NCI-H2107 treated with DMSO at 0.1 percent for 48 hours (cell line): ENCODE measurements at regions not wholly inside any gene's neighbourhood (a gene's known extent, or its start where the extent isn't known, plus 50 kb on each side); places are given as distances from the start of the nearest gene placed in this dataset.

ENCODE experiments used
- DNase-seq: peaks from one replicate; lab custom pipeline; 2025; ENCODE audit not compliant: unreplicated experiment; lab: John Stamatoyannopoulos, UW

GRCh38 chr1:82921759-82922158 is 1077.2 kb downstream of the TTLL7 start:
- DNase-seq: no peak

DNA sequence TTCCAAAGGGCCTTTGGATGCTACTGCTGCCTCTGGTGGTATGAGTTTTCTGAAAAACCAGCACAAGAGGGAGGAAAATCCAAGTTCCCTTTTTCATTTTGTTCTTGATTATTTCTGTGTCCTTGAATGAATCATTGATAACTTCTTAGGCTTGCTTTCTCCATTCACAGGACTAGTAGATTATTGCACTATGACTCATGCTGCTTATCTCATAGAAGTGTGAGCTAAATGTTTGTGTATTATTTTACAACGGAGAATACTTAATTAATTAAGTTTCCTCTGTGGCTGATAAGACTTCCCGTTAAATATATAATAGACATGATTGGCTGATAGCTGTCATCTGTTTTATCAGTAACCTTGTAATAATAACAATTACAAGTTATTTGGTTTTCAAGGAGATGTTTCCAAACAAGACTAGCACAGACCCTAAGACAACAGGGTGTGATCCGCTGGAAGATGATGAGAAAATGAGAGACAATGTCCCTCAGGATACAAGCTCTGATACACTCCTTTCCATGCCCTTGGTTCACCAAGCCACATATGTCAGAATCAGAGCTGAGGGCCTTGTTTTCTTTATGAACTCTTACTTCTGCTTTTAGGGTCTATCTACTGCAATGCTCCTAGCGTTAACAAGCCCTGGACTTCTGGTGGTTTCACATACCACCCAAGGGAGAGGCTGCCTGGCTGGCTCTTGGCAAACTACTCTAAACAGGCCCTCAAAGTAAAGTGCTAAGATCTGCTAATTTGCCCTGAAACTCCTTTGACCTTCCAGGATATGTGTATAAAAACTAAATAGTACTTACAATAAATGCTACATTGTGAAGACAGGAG is 1078.3 kb downstream of the TTLL7 start:
- no peak for DNase-seq

DNA sequence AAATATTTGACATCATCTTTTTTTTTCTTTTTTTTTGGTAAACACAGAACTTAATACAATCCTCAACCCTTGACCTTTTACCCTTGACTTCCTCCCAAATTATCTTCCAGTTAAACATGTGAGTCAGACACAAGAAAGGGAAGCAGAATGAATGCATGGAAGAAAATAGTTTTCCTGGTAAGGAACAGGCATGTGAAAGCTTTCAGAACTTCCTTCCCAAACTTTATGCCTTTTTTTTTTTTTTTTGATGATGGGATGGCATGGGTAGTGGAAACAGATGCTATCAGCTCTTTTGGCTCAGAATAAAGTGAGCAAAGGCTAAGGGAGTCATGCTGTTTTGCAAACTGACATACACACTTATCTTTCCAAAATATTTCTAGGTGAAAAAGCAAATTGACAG is 1079.1 kb downstream of the TTLL7 start:
- no peak for DNase-seq

GRCh38 chr1:82907313-82907712 is 1091.6 kb downstream of the TTLL7 start:
- no peak for DNase-seq

DNA sequence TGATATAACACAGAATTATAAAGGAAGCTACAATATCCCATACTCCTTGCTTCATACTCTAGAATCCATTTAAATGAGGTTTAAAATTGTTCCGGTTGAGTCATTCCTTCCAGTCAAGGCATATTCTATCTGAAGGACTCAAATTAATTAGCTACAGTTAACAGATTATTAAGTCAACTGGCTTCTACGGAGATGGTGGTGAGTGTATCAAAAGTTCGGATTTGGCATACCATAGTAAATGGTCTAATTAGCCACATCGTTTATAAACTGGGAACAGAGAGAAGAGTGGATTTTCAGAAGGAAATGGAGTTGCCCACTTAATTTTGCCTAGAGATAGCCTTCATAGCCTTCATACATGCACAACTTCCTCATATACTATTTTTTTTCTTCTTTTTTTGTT is 1095.3 kb downstream of the TTLL7 start:
- no peak for DNase-seq

DNA sequence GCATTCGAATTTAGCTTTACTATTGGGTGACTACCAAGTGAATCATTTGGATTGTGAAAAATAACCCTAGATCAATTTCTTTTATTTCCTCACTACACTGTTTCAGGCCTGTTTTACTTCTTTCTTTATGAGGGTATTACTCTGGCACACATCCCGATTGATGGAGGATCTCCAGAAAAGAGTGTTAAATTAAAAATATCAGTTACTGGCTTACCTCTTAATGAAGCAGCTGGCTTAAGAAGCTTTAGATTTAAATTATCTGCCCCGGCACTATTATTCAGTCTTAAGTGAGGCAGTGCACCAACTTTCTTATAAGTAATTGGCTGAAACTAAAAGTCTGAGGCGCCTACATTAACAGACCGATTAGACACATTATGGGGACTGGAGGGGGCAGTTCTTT is 1097.4 kb downstream of the TTLL7 start:
- DNase-seq: no peak

DNA sequence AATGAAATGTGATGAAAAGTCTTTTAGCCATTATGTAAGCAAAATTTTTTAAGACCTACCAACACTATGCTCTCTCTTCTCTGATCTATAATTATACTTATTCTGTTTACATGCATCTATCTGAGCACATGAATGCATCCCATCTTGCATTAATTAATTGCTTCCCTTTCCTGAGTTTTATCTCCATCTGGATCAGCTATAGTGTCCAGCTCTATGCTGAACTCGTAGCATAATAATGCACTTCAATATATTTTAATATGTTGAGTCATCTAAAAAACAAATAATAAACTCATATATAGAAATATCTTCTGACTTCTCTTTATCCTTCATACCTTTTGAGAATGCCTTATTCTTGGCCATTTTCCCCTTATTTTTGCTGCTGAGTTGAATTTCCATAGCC is 1097.8 kb downstream of the TTLL7 start:
- DNase-seq: no peak

GRCh38 chr1:82899017-82899416 is 1098.3 kb downstream of the ADGRL2 start:
- no peak for DNase-seq

DNA sequence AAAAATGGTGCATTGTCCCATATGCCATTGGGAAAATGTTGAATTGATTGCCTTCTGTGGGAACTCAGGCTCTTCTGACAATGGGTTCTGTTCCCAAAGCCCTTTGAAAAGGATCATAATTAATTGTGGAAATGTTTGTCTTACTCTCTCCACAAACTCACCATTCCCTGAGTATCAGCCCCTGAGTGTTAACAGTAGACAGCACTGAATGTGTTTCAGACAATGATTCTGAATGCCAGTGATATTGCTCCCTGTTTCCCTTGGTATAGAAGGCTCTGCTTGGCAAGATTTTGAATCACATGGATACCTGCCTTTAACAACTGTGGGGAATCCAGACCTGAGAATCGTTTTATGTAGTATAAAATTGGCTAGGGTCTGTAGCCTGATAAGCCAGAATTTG is 1096.8 kb downstream of the ADGRL2 start:
- DNase-seq: no peak

- DNase-seq: no peak
Observed at GRCh38 chr1:82896036-82896435, 1095.3 kb downstream of the ADGRL2 start.

DNA sequence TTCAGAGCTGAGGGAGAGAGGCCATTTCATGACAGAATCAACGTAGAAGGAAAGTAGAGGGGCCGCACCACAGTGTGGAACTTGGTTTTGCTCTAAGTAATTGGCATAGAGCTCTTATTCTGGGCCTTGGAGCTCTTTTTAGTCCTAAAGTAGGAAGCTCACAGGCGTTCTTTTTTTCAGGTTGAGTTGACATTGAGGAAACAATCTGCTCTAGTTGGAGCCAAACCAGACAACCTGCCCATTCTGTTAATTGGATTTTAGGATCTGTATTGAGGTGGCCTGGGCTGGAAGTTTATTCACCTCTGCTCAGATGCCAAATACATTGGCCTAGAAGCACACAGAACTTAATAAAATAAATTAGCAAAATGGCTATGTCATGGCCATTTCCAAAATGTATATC is 1093.9 kb downstream of the ADGRL2 start:
- no peak for DNase-seq

DNA sequence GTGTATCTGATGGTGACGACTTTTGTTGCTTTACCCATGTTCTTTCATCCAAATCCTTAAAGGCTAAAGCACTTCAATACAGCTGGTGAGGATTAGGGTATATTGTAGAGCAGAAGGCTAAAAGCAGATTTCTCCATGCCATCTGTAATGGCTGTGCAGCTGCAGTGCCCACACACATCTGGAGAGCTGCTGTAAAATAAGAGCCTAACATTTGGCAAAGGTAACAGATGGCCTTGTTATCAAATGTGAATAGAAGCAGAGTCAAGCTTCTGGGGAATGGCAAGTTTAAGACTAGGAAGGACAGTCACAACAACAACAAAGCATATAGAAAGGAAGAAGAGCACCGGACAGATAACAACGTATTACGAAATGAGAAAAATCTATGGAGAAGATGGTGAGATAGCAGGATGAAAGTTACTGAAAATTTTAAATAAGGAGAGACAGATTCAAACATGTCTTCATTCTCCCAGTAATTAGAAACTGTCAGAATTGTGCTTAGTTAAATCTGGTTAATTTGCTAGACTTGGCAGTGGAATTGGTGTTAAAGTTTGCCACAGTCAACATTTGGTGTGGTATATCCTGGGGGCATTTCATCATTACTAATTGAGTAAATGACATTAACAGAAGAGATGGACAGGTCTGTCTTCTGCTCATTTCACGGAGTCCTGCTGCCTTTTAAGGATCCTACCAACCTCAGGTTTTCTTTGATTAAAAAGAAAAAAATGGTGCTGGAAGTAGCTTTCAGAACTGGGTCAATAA is 1093.2 kb downstream of the ADGRL2 start:
- DNase-seq: no peak

DNA sequence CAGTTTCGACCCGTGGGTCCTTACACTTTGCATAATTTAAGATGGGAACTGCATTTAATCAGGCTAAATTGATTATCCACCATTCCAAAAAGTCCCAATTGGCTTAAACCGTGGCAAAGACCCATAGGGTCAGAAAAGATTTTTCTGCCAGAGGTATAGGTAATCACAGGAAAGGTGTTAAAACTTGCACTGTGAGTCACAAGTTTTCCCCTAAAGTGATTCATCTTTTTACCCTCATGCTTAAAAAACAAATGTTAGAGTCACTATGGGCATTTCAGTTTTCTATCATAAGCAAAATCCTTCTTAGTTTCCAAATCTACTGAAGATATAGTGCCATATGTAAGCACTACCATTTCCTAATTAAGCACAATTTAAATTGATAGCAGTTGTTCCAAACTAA is 1079.8 kb downstream of the ADGRL2 start:
- DNase-seq: no peak

DNA sequence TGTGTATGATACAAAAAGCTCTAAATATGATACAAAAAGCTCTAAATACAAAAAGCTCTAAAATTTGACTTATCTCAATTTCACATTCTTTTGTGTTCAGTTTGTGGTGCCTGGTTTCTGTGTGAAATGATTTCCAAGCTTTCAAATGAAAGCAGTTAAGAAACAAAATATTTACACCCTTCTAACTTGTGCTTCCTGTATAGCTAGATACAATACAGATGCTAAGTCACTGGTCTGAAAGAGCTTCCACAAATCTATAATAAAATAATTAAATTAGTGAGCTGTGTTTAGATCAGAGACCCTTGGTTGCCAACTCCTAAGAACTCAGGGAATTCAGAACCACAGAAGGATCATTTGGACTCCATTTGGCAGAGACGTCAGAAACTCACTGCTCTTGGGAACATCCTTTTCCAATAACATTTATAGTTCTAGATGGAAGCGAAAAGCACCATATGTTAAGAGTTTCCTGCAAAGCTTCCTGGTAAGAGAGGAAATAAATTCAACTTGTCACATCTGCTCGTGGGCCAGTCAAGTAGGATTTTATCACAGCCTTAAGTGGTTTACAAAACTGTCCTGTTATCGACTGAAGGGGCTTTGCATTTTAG is 1079.1 kb downstream of the ADGRL2 start:
- DNase-seq: no peak

DNA sequence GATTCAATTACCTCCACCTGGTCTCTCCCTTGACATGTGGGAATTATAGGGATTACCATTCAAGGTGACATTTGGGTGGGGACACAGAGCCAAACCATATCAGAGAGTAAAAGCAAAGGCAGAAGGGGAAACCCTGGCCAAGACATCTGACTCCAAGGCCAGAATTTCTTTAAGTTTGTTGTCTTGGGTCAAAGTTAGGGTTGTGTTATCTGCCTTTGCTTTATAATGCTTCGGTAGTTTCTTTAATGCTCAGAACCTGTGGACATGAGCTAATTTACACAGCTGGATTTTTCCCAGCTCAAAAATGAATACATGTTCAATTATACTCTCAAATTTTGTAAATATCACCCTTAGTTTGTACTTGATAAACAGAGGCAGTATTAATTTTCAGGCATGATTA is 1074.4 kb downstream of the ADGRL2 start:
- DNase-seq: no peak

- no peak for DNase-seq
Observed at GRCh38 chr1:82874041-82874440, 1073.3 kb downstream of the ADGRL2 start.

GRCh38 chr1:82870332-82870731 is 1069.6 kb downstream of the ADGRL2 start:
- DNase-seq: no peak

- no peak for DNase-seq
Observed at GRCh38 chr1:82867781-82868180, 1067.0 kb downstream of the ADGRL2 start.

GRCh38 chr1:82861749-82862148 is 1061.0 kb downstream of the ADGRL2 start:
- no peak for DNase-seq

GRCh38 chr1:82858031-82858430 is 1057.3 kb downstream of the ADGRL2 start:
- no peak for DNase-seq

GRCh38 chr1:82849460-82849859 is 1048.7 kb downstream of the ADGRL2 start:
- DNase-seq: no peak

DNA sequence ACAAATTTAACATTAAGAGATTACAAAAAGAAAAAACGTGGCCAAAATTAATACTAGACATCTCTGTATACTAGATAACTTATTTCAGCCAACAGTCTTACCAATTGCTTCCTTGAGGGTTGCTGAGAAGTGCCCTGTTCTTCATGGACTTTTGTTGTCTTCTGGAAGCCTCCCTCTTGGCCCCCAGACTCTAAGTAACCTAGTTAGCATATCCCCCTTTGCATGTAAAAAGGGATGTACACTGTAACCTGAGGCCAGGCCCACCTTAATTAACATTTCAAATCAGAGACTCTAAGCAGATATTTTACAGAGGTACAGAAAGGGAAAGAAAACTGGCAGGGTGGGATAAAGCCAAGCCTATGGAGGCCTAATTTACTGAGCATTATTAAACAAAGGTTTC is 1047.3 kb downstream of the ADGRL2 start:
- no peak for DNase-seq
